SU-DHL-6 (cell line): ENCODE measurements at regions not wholly inside any gene's neighbourhood (a gene's known extent, or its start where the extent isn't known, plus 50 kb on each side); places are given as distances from the start of the nearest gene placed in this dataset.

Experiments used
- H2AFZ ChIP-seq: fragments of 200-600 bp; sonication (generic); 2 replicates; pipeline ENCODE4 v1.6.1; 2014; ENCODE audit warnings: low read depth, mild to moderate bottlenecking, moderate library complexity, mixed read lengths, antibody characterized with exemption, low read length; ENCODE audit not compliant: severe bottlenecking
- H3F3A ChIP-seq: fragments of 200-600 bp; shearing (Covaris generic); 2 replicates; pipeline ENCODE4 v1.6.0; 2016; ENCODE audit warnings: antibody characterized with exemption, mild to moderate bottlenecking; ENCODE audit not compliant: insufficient read depth
- H3K27ac ChIP-seq: fragments of 200-600 bp; sonication (generic); 2 replicates; pipeline ENCODE4 v1.5.1; 2016; ENCODE audit warnings: low read depth, mild to moderate bottlenecking, low read length, moderate library complexity, mixed read lengths
- H3K27me3 ChIP-seq: fragments of 200-600 bp; sonication (generic), shearing (Covaris generic); 2 replicates; pipeline ENCODE4 v1.6.0; 2014; ENCODE audit warnings: mild to moderate bottlenecking, low read length
- H3K36me3 ChIP-seq: fragments of 200-600 bp; sonication (generic); 2 replicates; pipeline ENCODE4 v1.6.1; 2014; ENCODE audit warnings: mild to moderate bottlenecking, low read length, mixed read lengths
- H3K4me2 ChIP-seq: fragments of 300-600, 200-600 bp; shearing (Covaris generic), sonication (generic); 2 replicates; pipeline ENCODE4 v1.6.0; 2014; ENCODE audit warnings: low read length, low read depth, mild to moderate bottlenecking; ENCODE audit not compliant: poor library complexity, severe bottlenecking
- H3K4me3 ChIP-seq: fragments of 200-600 bp; sonication (generic); 2 replicates; pipeline ENCODE4 v1.5.1; 2014; ENCODE audit warnings: antibody characterized with exemption, low read length, mild to moderate bottlenecking, mixed read lengths; ENCODE audit not compliant: insufficient read depth, poor library complexity, severe bottlenecking
- H3K79me2 ChIP-seq: fragments of 200-600 bp; sonication (generic); 2 replicates; pipeline ENCODE4 v1.6.1; 2014; ENCODE audit warnings: mild to moderate bottlenecking, low read length, moderate library complexity; ENCODE audit not compliant: insufficient read depth
- H3K9ac ChIP-seq: fragments of 200-600 bp; sonication (generic); 2 replicates; pipeline ENCODE4 v1.7.0; 2014; ENCODE audit warnings: mild to moderate bottlenecking, low read length
- H3K9me2 ChIP-seq: fragments of 200-600 bp; sonication (generic); replicated peaks from 2 replicates; pipeline ENCODE4 v1.6.1; 2014; ENCODE audit warnings: low read length; ENCODE audit not compliant: insufficient read depth
- H3K9me3 ChIP-seq: fragments of 200-600 bp; sonication (generic); 2 replicates; pipeline ENCODE4 v1.6.1; 2014; ENCODE audit warnings: low read length, mixed read lengths; ENCODE audit not compliant: insufficient read depth
- H4K20me1 ChIP-seq: fragments of 200-600 bp; sonication (generic); 2 replicates; pipeline ENCODE4 v1.6.1; 2014; ENCODE audit warnings: low read depth, mild to moderate bottlenecking, antibody characterized with exemption, low read length, moderate library complexity, mixed read lengths
- EZH2phosphoT487 ChIP-seq: fragments of 200-600 bp; sonication (generic), shearing (Covaris generic); conservative IDR thresholded peaks from 2 replicates; pipeline ENCODE4 v1.6.1; 2018; ENCODE audit warnings: mild to moderate bottlenecking, antibody characterized with exemption, low read length, moderate library complexity, mixed read lengths
- TF ChIP-seq, protein P1 (sequence below): fragments of 200-600 bp; sonication (generic); IDR thresholded peaks from one replicate; pipeline ENCODE4 v1.5.1; 2017; ENCODE audit warnings: antibody characterized with exemption, mild to moderate bottlenecking, low read length, moderate library complexity; ENCODE audit not compliant: insufficient read depth, poor library complexity, severe bottlenecking

DNA sequence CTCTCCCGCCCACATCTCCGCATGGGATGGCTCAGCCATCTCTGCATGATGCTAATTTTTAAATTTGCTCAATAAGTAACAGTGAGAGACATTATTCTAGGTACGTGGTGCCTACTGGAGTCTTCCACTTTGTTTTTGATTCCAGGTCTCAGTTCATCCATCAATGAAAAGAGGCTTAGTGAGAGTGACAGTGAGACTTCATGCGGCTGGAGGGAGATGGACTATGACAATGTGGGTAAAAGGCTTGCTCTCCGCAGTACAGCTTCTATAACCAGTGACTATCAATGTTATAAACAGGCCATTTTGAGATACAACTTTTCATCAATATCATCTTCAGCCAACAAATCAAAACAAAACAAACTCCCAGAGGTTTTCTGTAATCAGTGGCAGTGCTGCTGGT is 563.4 kb upstream of the MKI67 start:
- Histone ChIP-seq H3K4me2 (no peak overlapping the region), H3K9me3 (no peaks in the 10 kb centered on the region), H2AFZ (no peak overlapping the region), H3K27me3 (no peaks in the 10 kb centered on the region), H3K4me3 (no peak overlapping the region), H3K27ac (no peak overlapping the region), H4K20me1 (no peaks in the 10 kb centered on the region), H3K36me3 (no peaks in the 10 kb centered on the region), H3F3A (no peaks in the 10 kb centered on the region), H3K9ac (no peak overlapping the region), H3K79me2 (no peaks in the 10 kb centered on the region), H3K9me2 (no peaks in the 10 kb centered on the region)
- no peak for TF ChIP-seq EZH2phosphoT487
- TF ChIP-seq, protein P1, sequence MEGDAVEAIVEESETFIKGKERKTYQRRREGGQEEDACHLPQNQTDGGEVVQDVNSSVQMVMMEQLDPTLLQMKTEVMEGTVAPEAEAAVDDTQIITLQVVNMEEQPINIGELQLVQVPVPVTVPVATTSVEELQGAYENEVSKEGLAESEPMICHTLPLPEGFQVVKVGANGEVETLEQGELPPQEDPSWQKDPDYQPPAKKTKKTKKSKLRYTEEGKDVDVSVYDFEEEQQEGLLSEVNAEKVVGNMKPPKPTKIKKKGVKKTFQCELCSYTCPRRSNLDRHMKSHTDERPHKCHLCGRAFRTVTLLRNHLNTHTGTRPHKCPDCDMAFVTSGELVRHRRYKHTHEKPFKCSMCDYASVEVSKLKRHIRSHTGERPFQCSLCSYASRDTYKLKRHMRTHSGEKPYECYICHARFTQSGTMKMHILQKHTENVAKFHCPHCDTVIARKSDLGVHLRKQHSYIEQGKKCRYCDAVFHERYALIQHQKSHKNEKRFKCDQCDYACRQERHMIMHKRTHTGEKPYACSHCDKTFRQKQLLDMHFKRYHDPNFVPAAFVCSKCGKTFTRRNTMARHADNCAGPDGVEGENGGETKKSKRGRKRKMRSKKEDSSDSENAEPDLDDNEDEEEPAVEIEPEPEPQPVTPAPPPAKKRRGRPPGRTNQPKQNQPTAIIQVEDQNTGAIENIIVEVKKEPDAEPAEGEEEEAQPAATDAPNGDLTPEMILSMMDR: no peak

GRCh38 chr10:128693493-128694131 is 567.4 kb upstream of the MKI67 start:
- H3K27ac ChIP-seq: no peak overlapping the region
- H4K20me1 ChIP-seq: no peaks in the 10 kb centered on the region
- no peaks in the 10 kb centered on the region for H3K9me2 ChIP-seq
- no peak overlapping the region for H3K9ac ChIP-seq
- no peaks in the 10 kb centered on the region for H3K27me3 ChIP-seq
- no peak overlapping the region for H2AFZ ChIP-seq
- no peaks in the 10 kb centered on the region for H3K79me2 ChIP-seq
- TF ChIP-seq, protein P1: no peak
- TF ChIP-seq EZH2phosphoT487: no peak
- H3K9me3 ChIP-seq: no peaks in the 10 kb centered on the region
- H3K4me3 ChIP-seq: no peak overlapping the region
- no peak overlapping the region for H3K4me2 ChIP-seq
- no peaks in the 10 kb centered on the region for H3K36me3 ChIP-seq
- H3F3A ChIP-seq: no peaks in the 10 kb centered on the region

GRCh38 chr10:128694168-128694850 is 568.1 kb upstream of the MKI67 start:
- Histone ChIP-seq H3F3A (no peaks in the 10 kb centered on the region), H2AFZ (no peak overlapping the region), H3K36me3 (no peaks in the 10 kb centered on the region), H3K4me2 (no peak overlapping the region), H4K20me1 (no peaks in the 10 kb centered on the region), H3K9ac (no peak overlapping the region), H3K27ac (no peak overlapping the region), H3K9me3 (no peaks in the 10 kb centered on the region), H3K9me2 (no peaks in the 10 kb centered on the region), H3K4me3 (no peak overlapping the region), H3K79me2 (no peaks in the 10 kb centered on the region), H3K27me3 (no peaks in the 10 kb centered on the region)
- no peak for TF ChIP-seq EZH2phosphoT487
- TF ChIP-seq, protein P1: no peak
